ENCODE measurements at regions not wholly inside any gene's neighbourhood (a gene's known extent, or its start where the extent isn't known, plus 50 kb on each side); places are given as distances from the start of the nearest gene placed in this dataset.
"Not testable (repeated sequence)": the region's sequence is repeated elsewhere in the genome, so short reads cannot be mapped to it uniquely, and the experiment has no call there.

DNA sequence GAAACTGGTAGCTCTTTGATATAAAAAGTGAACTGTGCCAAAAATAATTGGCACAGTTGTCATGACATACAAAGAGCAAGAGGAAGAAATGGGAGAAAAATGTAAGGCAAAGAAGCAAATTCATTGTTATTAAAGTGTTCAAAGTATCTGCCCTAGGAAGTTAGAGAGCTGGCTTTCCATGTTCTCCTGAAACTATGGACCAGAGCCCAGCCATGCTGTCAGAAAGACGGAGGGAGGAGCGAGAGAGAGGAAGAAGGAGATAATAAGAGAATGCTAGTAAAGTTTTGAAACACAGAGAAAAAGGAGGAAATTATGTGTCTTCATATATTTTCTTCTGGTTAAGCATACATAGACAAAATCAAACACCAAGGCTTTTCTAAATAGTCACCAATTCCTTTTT is 78.1 kb upstream of the PELI2 start:
- no peak for DNase-seq (ENCODE audit: low read depth in 2 of 2)

DNA sequence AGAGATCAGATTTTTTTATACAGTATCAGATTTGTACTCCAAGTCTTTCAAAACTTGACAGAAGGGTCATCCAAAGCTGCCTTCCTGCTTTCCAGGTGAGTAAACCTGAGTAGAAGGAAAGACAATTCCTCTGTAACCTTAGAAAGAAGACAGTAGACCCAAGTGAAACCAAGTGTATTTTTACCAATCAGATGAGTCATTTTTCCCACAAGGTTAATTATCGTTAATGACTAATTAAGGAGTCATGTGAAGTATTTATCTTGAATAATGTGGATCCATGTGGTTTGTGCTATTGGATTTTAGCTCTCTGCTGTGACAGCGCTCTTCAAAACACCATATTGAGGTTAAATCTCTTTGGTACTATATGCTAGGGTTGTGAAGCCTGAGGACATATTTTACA is 74.0 kb upstream of the PELI2 start:
- no peak for DNase-seq (ENCODE audit: low read depth in 2 of 2)

- no peak for DNase-seq (ENCODE audit: low read depth in 2 of 2)
These were observed 71.7 kb upstream of the PELI2 start for GRCh38 chr14:56046546-56046945.

GRCh38 chr14:56046996-56047395 is 71.2 kb upstream of the PELI2 start:
- DNase-seq (ENCODE audit: low read depth in 2 of 2) = no peak

DNA sequence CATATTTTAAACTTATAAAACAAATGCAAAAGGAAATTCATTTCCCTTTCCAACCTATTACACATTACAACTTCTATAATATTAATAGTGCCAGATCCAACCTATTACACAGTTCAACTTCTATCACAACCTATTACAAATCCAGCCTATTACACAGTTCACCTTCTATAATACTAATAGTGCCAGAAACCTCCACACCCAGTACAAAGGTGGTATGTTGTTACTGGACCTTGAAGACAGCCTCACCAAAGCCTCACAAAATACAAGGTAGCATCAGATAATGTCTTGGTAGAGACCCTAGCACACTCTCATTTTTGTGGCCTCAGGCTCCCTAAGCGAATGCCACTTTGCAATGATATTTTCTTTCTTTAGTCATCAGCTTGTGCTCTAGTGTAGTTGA is 68.7 kb upstream of the PELI2 start:
- no peak for DNase-seq (ENCODE audit: low read depth in 2 of 2)

- no peak for DNase-seq (ENCODE audit: low read depth in 2 of 2)
These were observed 62.7 kb upstream of the PELI2 start for GRCh38 chr14:56055511-56055910.

DNA sequence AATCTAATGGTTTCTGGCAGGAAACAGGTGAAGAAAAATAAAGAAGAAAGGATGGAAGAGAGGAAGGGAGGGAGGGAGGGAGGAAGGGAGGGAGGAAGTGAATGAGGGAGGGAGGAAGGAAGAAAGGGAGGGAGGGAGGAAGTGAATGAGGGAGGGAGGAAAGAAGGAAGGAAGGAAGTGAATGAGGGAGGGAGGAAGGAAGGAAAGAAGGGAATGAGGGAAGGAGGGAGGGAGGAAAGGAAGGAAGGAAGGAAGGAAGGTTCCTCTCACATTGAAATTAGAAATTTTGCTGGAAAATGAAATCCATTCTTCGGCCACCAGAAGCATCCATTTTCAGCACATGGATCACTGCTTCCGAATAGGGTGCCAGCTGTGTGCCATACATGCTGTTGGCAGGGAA is 62.2 kb upstream of the PELI2 start:
- DNase-seq (ENCODE audit: low read depth in 2 of 2) = no peak

DNA sequence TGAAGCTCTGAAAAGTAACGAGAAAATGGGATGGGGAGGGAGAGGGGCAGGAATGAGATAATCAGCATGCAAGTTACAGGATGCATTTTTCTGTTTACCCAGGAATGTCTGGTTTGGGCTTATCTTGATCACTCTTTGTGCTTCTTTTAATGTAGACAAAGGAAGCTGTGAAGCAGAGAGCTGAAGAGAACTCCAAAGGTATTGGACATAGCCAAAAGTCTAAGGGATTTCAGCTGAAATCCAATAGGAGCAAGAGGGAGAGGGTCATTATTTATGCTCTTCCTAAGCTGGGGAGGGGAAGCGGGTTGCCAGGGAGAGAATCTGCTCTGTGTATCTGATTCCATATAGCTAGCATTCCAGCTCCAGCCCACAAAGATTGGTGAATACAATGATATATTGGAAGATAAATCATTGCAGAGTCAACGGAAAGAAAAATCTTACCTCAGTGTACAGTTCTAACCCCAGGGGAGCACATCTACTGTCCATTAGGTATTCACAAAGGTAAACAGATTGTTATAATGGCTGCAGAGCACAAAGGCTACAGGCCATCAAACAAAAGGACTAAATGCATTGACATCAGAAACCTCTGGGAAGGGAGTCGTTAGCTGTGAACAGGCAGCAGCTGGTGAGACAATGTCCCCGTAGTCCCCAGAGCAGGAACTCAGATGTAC is 61.0 kb upstream of the PELI2 start:
- DNase-seq (ENCODE audit: low read depth in 2 of 2) = no peak

GRCh38 chr14:56057767-56058166 is 60.4 kb upstream of the PELI2 start:
- DNase-seq (ENCODE audit: low read depth in 2 of 2) = no peak

GRCh38 chr14:56059054-56059453 is 59.2 kb upstream of the PELI2 start:
- DNase-seq (ENCODE audit: low read depth in 2 of 2) = no peak

DNA sequence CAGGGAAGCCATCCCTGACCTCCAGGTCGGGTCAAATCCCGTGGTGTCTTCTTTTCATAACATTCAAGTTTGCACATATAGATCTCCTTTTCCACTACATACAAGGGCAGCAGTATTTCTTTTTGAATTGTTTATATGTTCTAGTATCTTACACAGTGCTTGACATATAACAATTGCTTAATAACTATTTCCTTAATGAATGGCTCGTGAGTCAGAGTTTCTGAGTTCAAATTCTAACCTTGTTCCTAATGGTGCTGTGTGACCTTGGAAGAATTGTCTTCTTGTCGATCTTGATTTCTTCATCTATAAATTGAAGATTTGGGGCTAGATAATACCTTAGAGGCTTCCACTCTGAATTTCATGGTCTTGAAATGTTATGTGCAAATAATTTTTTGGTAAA is 57.2 kb upstream of the PELI2 start:
- DNase-seq (ENCODE audit: low read depth in 2 of 2) = no peak

DNA sequence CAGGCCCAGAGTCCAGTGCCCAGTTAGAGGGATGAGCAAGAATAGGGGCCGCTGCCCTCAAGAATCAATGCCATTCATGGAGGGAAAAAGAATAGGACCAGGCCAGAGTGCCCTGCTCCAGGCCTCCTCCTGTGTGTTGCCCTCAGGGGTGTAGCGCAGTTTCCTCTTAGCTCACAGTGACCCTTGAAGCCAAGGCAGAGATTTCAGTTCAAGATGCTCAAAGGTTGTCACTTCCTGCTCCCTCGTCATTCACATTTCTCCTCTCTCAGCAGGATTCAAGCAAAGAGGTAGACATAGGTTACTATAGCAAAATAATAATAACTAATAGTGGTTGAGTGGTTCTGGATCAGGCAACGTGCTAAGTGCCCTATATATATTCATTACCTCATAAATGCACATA is 55.1 kb upstream of the PELI2 start:
- no peak for DNase-seq (ENCODE audit: low read depth in 2 of 2)

GRCh38 chr14:56064513-56064912 is 53.7 kb upstream of the PELI2 start:
- DNase-seq (ENCODE audit: low read depth in 2 of 2) = no peak

DNA sequence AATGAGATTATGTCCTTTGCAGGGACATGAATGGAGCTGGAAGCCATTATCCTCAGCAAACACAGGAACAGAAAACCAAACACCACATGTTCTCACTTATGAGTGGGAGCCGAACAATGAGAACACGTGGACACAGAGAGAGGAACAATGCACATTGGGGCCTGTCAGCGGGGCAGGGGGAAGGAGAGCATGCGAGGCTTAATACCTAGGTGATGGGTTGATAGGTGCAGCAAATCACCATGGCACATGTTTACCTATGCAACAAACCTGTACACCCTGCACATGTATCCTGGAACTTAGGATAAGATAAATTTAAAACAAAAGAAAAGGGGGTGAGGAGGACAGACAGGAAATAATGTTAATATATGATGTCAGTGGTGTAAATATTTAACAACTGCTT is 53.0 kb upstream of the PELI2 start:
- not testable (repeated sequence) for DNase-seq (ENCODE audit: low read depth in 2 of 2)

- DNase-seq (ENCODE audit: low read depth in 2 of 2) = no peak
These were observed 52.5 kb upstream of the PELI2 start for GRCh38 chr14:56065621-56066290.

Data from dermis microvascular lymphatic vessel endothelial cell (primary cell).